HAP-1 (cell line): ENCODE measurements at regions not wholly inside any gene's neighbourhood (a gene's known extent, or its start where the extent isn't known, plus 50 kb on each side); places are given as distances from the start of the nearest gene placed in this dataset.

ENCODE experiments used
- DNase-seq, 2 experiments: peaks; one replicate each; pipeline ENCODE4 v3.0.0-alpha.2; 2016 to 2020; ENCODE audit warnings: low spot score in 2 of 2
- H3K27me3 ChIP-seq: fragments of 250-450 bp; sonication (Bioruptor Pico); 2 replicates; pipeline ENCODE4 v1.5.1; 2020; ENCODE audit warnings: low read depth, mild to moderate bottlenecking, moderate library complexity
- H3K36me3 ChIP-seq: fragments of 250-450 bp; sonication (Bioruptor Pico); replicated peaks from 2 replicates; pipeline ENCODE4 v1.5.1; 2020; ENCODE audit warnings: mild to moderate bottlenecking
- H3K4me1 ChIP-seq: fragments of 250-450 bp; sonication (Bioruptor Pico); 2 replicates; pipeline ENCODE4 v1.5.1; 2020; ENCODE audit warnings: mild to moderate bottlenecking
- H3K4me3 ChIP-seq: fragments of 250-450 bp; sonication (Bioruptor Pico); 2 replicates; pipeline ENCODE4 v1.5.1; 2020; ENCODE audit warnings: mild to moderate bottlenecking, moderate library complexity
- H3K9me3 ChIP-seq: fragments of 250-450 bp; sonication (Bioruptor Pico); 2 replicates; pipeline ENCODE4 v1.5.1; 2020; ENCODE audit warnings: mild to moderate bottlenecking, moderate library complexity
- in situ Hi-C: fragments of 300-500 bp; cut with MboI; formaldehyde crosslinking; loops from 3 replicates; pipeline ENCODE4 v1.14.3; 2020; ENCODE audit warnings: low sequenced_read_pairs, inconsistent platforms, mixed read lengths

GRCh38 chr1:5532811-5533210, 459.4 kb downstream of the NPHP4 start:
- Histone ChIP-seq H3K36me3 (no peaks in the 10 kb centered on the region), H3K4me1 (no peaks in the 10 kb centered on the region), H3K27me3 (no peaks in the 10 kb centered on the region), H3K4me3 (no peak overlapping the region), H3K9me3 (no peaks in the 10 kb centered on the region)
- in situ Hi-C loops, result no loop called here
- DNase-seq, result no peak

GRCh38 chr1:5526822-5527551, 465.2 kb downstream of the NPHP4 start:
- in situ Hi-C loops, result no loop called here
- Histone ChIP-seq H3K4me3 (no peak overlapping the region), H3K9me3 (no peaks in the 10 kb centered on the region), H3K36me3 (no peaks in the 10 kb centered on the region), H3K27me3 (no peaks in the 10 kb centered on the region), H3K4me1 (no peaks in the 10 kb centered on the region)
- no peak for DNase-seq

- Histone ChIP-seq H3K9me3 (no peaks in the 10 kb centered on the region), H3K4me1 (no peaks in the 10 kb centered on the region), H3K36me3 (no peaks in the 10 kb centered on the region), H3K4me3 (no peak overlapping the region), H3K27me3 (no peaks in the 10 kb centered on the region)
- no peak for DNase-seq
- in situ Hi-C loops, result no loop called here
These were observed 465.9 kb downstream of the NPHP4 start for GRCh38 chr1:5526385-5526750.

DNA sequence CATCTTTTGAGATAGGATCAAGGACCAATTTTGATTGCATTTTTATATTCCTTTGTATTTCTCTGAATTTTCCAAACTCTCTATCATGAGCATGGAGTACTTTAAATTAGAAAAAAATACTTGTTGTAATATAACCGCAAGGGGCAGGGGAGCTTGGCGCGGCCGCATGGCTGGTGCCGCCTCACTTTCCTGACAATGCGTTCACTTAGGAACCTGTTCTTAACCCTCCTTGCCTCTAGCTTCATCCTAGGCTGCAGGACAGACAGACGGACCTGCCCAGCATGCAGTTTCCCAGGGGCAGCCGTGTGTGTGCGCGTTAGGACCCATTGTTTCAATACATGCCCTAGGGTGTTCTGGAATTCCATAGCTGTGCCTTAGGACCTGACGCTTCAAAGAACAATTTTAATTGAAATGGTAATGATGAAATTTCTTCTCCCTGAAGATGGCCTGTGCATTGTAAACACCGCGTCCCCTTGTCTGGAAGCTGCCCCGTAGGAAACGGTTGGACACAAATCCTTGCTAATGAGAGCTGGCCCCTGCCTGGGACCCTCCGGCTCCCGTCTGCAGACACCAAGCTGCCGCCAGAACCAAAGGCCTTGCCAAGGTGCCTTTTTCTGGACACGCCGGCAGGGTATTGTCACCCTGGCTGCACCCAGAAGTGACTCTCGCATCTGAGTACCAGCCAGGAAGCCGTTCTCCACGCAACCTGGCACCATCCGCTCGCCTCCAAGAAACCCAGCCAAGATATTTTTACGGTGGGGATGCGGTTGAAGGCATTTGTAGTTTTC, 466.4 kb downstream of the NPHP4 start:
- no peak overlapping the region for H3K4me3 ChIP-seq
- H3K36me3 ChIP-seq, result no peaks in the 10 kb centered on the region
- no peaks in the 10 kb centered on the region for H3K9me3 ChIP-seq
- in situ Hi-C loops, result no loop called here
- H3K4me1 ChIP-seq, result no peaks in the 10 kb centered on the region
- H3K27me3 ChIP-seq, result no peaks in the 10 kb centered on the region
- DNase-seq, result no peak

DNA sequence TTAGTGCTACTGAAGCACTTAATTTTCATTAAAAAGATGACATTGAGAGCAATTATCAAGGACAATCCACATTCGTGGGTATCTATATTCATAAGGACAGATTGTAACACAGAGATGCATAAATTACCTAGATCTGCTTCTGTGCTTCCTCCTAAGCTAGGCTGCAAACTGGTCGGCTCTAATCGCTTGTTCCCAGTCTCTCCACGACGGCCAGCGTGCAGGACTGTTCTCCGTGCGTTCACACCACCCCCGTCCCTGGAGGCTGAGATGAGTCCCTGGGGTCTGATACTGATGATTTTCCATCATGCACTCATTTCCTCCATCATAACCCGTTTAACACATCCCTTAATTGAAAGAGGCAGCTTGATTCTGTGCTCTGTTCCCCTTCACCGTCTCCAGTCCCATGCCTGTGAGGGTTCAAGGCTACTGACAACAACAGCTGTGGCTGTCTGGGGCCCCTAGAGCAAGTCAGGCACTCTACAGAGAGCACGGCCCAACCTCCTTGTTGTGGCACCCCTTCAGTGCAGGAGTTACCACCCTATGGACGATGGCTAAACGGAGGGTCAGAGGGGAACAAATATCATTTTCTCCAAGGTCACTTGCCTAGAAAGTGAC, 469.6 kb downstream of the NPHP4 start:
- H3K36me3 ChIP-seq, result no peaks in the 10 kb centered on the region
- H3K27me3 ChIP-seq, result no peaks in the 10 kb centered on the region
- DNase-seq, result no peak
- H3K4me3 ChIP-seq, result no peak overlapping the region
- H3K4me1 ChIP-seq, result no peaks in the 10 kb centered on the region
- in situ Hi-C loops, result loop anchor here (25.0 kb wide), 1 partner anchor 390 kb away; no protein-coding TSS in a partner anchor
- no peaks in the 10 kb centered on the region for H3K9me3 ChIP-seq

DNA sequence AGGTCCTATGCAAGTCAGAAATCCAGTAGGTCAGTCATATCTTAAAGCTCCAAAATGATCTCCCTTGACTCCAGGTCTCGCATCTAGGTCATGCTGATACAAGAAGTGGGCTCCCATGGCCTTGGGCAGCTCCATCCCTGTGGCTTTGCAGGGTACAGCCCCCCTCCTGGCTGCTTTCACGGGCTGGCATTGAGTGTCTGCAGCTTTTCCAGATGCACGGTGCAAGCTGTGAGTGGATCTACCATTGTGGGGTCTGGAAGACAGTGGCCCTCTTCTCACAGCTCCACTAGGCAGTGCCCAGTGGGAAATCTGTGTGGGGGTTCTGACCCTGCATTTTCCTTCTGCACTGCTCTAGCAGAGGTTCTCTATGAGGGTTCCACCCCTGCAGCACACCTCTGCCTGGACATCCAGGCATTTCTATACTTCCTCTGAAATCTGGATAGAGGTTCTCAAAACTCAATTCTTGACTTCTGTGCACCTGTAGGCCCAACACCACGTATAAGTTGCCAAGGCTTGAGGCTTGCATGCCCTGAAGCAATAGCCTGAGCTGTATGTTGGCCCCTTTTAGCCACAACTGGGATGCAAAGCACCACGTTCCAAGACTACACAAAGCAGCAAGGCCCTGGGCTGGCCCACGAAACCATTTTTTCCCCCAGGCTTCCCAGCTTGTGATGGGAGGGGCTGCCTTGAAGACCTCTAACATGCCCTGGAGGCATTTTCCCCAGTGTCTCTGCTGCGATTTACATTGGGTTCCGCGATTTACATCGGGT, 472.7 kb downstream of the NPHP4 start:
- Histone ChIP-seq H3K36me3 (no peaks in the 10 kb centered on the region), H3K4me3 (no peak overlapping the region), H3K9me3 (no peaks in the 10 kb centered on the region), H3K4me1 (no peaks in the 10 kb centered on the region), H3K27me3 (no peaks in the 10 kb centered on the region)
- no peak for DNase-seq
- in situ Hi-C loops, result loop anchor here (25.0 kb wide), 1 partner anchor 393 kb away; no protein-coding TSS in a partner anchor

- H3K36me3 ChIP-seq, result no peaks in the 10 kb centered on the region
- no peaks in the 10 kb centered on the region for H3K27me3 ChIP-seq
- DNase-seq, result no peak
- H3K4me1 ChIP-seq, result no peaks in the 10 kb centered on the region
- H3K4me3 ChIP-seq, result no peak overlapping the region
- in situ Hi-C loops, result loop anchor here (25.0 kb wide), 1 partner anchor 396 kb away; no protein-coding TSS in a partner anchor
- H3K9me3 ChIP-seq, result no peaks in the 10 kb centered on the region
These were observed 475.5 kb downstream of the NPHP4 start for GRCh38 chr1:5516756-5517155.

GRCh38 chr1:5515501-5515900, 476.7 kb downstream of the NPHP4 start:
- Histone ChIP-seq H3K4me1 (no peaks in the 10 kb centered on the region), H3K9me3 (no peaks in the 10 kb centered on the region), H3K36me3 (no peaks in the 10 kb centered on the region), H3K27me3 (peaks cover 3% of the 10 kb centered on the region; the same call in 1 of the 2 replicates), H3K4me3 (no peak overlapping the region)
- in situ Hi-C loops, result loop anchor here (25.0 kb wide), 1 partner anchor 397 kb away; no protein-coding TSS in a partner anchor
- DNase-seq, result no peak

GRCh38 chr1:5514527-5515183, 477.6 kb downstream of the NPHP4 start:
- in situ Hi-C loops, result loop anchor here (5.0 to 25.0 kb wide), 2 partner anchors 233 to 398 kb away; no protein-coding TSS in a partner anchor
- peak; percentile 32 to 80 for DNase-seq

DNA sequence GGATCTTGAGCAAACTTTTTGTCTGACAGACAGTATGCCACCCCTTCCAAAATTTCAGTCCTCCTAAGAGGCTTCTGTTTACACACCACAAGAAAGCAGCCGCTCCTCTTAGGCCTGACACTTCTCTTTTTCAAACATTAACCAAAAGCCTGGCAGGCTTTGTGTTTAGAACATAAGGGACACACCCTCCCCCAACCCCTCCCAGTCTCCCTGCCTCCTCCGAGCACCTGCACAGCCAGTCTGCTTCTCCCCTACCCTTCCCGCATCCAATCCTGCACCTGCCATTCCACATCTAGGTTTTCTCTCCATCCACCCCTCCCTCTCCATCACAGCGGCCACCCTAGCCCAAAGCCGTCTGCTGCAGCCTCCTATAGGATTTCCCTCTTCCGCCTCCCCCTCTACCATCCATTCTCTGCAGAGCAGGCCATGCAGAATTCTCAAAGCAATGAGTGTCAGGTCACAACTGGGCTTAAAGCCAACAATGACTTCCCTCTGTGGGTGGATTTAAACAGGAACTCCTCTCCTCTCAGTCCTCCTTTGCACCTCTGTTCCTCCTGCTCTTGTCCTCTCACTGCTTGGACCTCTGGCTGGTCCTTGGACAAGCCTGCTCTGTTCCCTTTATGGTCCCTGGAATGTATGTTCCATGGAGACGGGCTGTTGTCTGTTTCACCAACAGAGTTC, 478.2 kb downstream of the NPHP4 start:
- H3K27me3 ChIP-seq, result peaks cover 3% of the 10 kb centered on the region; the same call in 1 of the 2 replicates
- in situ Hi-C loops, result loop anchor here (5.0 to 25.0 kb wide), 2 partner anchors 233 to 398 kb away; no protein-coding TSS in a partner anchor
- no peak for DNase-seq
- H3K36me3 ChIP-seq, result no peaks in the 10 kb centered on the region
- H3K4me3 ChIP-seq, result no peak overlapping the region
- no peaks in the 10 kb centered on the region for H3K9me3 ChIP-seq
- H3K4me1 ChIP-seq, result no peaks in the 10 kb centered on the region

More at GRCh38 chr1:5514527-5515183, 477.6 kb downstream of the NPHP4 start:
- Histone ChIP-seq H3K36me3 (no peaks in the 10 kb centered on the region), H3K4me1 (no peaks in the 10 kb centered on the region), H3K9me3 (no peaks in the 10 kb centered on the region), H3K4me3 (no peak overlapping the region), H3K27me3 (peaks cover 3% of the 10 kb centered on the region; the same call in 1 of the 2 replicates)

GRCh38 chr1:5513179-5513578, 479.0 kb downstream of the NPHP4 start:
- no peaks in the 10 kb centered on the region for H3K36me3 ChIP-seq
- no peak for DNase-seq
- H3K9me3 ChIP-seq, result no peaks in the 10 kb centered on the region
- in situ Hi-C loops, result loop anchor here (5.0 to 25.0 kb wide), 2 partner anchors 234 to 399 kb away; no protein-coding TSS in a partner anchor
- H3K27me3 ChIP-seq, result peaks cover 3% of the 10 kb centered on the region; the same call in 1 of the 2 replicates
- H3K4me3 ChIP-seq, result no peak overlapping the region
- H3K4me1 ChIP-seq, result no peaks in the 10 kb centered on the region

DNA sequence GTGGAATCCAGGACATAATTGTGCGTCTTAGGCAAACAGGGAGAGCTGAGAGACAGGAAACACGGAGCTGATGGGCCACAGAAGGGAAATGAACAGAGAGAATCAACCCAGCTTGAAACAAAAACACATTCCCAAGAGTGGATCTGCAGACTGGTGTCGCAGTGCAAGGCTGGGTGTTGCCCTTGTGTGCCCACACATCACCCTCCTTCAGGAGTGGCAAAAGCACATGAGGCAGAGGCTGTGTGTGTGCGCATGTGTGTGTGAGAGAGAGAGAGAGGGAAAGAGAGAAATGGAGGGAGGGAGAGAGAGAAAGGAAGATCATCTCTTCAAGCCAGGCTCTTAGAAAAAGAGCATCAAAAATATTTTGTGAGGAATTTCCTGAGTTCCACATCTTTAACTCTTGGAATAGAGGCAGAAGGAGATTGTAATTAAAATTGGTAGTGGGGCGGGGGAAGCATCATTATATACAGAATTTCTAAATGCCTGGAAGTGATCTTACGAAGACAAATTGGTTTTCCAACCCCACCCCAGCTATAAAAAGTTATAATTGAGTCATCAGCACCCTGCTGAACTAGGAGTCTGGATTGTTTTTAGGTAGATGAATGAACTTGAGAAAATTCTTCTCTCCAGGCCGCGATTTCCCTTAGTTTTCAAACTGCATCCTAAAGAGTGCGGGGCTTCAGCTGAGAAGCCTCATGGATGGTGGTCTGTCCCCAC, 480.7 kb downstream of the NPHP4 start:
- H3K4me1 ChIP-seq, result no peaks in the 10 kb centered on the region
- H3K9me3 ChIP-seq, result no peaks in the 10 kb centered on the region
- in situ Hi-C loops, result loop anchor here (5.0 to 25.0 kb wide), 2 partner anchors 236 to 401 kb away; no protein-coding TSS in a partner anchor
- DNase-seq, result no peak
- H3K27me3 ChIP-seq, result peaks cover 3% of the 10 kb centered on the region; the same call in 1 of the 2 replicates
- no peaks in the 10 kb centered on the region for H3K36me3 ChIP-seq
- H3K4me3 ChIP-seq, result no peak overlapping the region
